NCI-H446 treated with DMSO at 0.1 percent for 48 hours (cell line): ENCODE measurements at regions not wholly inside any gene's neighbourhood (a gene's known extent, or its start where the extent isn't known, plus 50 kb on each side); places are given as distances from the start of the nearest gene placed in this dataset.

ENCODE experiments used
- DNase-seq: peaks from one replicate; lab custom pipeline; 2025; lab: John Stamatoyannopoulos, UW

DNA sequence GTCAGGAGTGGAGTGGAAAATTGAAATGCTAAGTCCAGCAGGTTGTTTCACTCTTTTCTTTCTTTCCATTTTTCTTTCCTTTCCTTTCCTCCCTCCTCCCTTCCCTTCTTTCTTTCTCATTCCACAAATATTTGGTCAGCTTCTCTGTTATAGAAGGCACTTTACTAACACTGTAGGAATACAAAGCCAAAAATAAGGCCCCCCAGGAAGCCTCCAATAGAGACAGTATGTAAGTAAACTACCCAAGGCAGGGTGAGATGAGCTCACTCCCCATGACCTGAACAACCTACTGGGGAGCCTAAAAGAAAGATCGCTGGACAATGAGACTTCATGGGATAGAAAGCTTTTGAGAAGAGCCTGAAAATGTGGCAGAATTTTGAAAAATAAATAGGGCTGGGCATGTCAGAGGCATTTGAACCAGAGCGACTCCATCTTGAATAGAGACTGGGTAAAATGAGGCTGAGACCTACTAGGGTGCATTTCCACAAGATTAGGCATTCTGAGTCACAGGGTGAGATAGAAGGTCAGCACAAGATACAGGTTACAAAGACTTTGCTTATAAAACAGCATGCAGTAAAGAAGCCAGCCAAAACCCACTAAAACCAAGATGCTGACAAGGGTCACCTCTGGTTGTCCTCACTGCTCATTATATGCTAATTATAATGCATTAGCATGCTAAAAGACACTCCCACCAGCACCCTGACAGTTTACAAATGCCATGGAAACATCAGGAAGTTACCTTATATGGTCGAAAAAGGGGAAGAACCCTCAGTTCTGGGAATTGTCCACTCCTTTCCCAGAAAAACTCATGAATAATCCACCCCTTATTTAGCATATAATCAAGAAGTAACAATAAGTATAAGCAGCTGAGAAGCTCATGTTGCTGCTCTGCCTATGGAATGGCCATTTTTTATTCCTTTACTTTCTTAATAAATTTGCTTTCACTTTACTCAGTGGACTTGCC is 158.9 kb upstream of the EGFLAM start:
- DNase-seq = no peak

- DNase-seq = no peak
Observed at GRCh38 chr5:38094889-38095288, 163.5 kb upstream of the EGFLAM start.

- no peak for DNase-seq
Observed at GRCh38 chr5:38093855-38094254, 164.5 kb upstream of the EGFLAM start.

DNA sequence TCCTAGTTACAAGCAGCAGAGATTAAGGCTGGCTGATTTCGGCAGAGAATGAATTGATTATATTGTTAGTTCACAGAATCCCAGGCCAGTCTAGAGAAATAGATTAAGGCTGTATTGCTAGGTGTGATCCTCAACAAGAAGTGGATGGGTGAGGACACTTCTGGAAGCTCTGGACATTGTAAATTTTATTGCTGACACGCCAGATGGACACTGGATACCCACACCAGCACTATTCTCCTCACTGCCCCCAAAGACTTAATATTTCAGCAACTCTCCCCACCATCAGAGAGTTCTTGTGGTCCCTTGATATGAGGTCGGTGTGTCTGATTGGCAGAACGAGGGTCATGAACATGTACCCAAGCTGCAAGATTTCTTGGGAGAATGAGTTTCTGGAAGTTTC is 171.6 kb upstream of the EGFLAM start:
- DNase-seq = no peak

DNA sequence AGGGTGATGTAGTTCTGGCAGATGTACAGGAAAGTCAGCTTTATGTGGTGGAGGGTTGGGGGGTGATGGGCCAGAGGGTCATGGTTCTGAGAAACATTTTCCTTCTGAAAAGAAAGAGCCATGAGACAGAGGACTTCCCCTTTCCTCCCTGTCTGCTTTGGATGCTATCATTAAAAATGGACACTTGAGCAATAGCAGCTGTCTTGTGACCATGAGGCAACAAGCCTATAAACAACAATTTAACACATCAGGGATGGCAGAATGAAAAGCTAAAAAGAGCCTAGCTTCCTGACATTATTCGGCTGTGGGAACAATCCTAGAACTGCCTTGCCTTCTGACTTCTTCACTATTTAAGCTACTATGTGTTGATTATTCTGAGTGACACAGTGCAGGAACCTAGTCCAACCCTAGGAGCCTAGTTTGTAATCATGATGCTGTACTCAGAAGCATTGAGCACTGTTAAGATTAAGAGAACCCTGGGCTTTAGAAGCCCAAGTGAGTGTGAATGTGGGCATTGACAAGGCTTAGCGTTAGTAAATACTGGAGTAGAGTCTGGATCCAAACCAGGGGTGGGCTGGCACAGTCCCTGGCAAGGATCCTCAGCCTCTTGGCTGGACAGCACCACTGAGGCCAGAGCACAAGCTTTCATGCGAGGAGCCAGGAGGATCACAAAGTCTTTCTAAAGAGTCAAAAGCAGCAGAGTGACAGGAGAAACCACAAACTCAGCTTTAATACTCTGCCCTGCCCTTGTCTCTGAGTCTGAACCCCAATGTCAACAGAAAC is 178.5 kb upstream of the EGFLAM start:
- no peak for DNase-seq

- DNase-seq = no peak
Observed at GRCh38 chr5:38078161-38078560, 180.2 kb upstream of the EGFLAM start.

DNA sequence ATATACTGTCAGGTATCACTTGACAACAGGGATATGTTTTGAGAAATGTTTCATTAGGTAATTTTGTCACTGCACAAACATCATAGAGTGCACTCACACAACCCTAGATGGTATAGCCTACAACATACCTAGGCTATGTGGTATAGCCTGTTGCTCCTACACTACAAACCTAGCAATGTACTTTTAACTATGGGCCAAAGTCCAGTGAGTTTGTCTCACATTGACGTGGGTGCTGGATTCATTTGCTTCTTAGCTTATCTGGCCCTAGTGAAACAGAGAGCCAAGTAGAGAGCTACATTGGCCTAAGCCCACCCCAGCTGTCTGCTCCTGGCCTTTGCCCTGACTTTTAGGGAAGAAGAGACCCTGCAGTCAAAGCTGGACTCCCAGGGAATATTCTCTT is 180.7 kb upstream of the EGFLAM start:
- no peak for DNase-seq

- DNase-seq = peak; percentile 79
Observed at GRCh38 chr5:38071831-38072694, 186.3 kb upstream of the EGFLAM start.

DNA sequence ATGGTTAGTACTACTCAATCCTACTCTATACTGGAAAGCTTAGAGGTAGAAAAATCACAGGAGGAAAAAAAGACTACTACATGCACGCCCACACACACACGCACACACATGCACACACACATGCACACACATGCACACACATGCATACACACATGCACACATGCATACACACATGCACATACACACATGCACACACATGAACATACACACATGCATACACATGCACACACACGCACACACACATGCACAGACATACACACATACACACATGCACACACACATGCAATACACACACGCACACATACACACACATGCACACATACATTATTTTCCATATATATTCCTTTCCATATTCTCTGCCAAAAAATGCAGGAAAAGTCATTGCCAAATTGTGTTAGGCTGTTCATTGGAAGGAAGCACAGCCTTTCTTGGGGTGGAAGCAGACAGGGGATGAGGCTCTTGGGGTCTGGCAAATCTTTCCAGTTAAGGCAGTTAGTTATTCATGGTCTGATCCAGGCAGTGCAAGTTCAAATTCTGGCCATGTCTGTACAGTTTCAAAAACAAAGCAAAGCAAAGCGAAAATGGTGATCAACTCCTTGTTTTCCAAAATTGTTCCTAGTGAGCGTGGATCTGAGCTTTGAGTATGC is 187.9 kb upstream of the EGFLAM start:
- no peak for DNase-seq

DNA sequence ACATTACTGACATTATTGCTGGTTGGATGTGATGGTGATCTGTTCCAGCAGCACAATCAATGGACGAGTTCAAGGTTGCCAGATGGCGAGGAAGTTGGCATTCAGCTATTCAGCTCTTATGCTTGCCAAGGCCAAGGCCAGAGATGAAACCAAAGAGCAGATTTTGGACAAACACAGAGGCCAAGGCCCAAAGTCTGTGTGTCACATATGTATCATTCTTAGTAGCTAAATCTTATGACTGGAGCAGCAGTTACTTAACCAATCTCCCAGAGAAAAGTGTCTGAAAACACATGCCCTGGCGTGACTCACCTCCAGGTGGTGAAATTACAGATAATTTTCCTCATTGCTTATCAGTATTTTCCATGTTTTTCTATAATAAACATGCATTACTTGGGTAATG is 189.0 kb upstream of the EGFLAM start:
- DNase-seq = peak; percentile 97

- no peak for DNase-seq
Observed at GRCh38 chr5:38060354-38060753, 198.0 kb upstream of the EGFLAM start.

DNA sequence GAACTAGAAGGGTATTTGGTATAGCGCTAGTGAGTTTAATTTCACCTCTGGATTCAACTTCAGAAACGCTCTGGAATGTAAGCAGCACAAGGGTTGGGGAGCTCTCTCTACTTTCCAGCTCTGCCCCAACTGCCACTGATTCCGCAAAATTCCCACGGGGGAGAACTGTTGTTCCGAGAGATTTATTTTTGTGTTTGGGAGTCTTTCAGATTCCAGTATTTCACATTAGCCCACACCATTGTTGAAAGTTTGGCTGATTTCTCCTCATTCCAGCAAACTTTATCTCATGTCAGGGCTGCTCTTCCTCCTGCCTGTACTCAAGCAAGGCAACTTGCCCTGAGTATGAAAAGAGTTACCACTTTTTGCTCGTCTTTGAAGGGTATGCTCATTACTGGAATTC is 198.5 kb upstream of the EGFLAM start:
- DNase-seq = no peak

DNA sequence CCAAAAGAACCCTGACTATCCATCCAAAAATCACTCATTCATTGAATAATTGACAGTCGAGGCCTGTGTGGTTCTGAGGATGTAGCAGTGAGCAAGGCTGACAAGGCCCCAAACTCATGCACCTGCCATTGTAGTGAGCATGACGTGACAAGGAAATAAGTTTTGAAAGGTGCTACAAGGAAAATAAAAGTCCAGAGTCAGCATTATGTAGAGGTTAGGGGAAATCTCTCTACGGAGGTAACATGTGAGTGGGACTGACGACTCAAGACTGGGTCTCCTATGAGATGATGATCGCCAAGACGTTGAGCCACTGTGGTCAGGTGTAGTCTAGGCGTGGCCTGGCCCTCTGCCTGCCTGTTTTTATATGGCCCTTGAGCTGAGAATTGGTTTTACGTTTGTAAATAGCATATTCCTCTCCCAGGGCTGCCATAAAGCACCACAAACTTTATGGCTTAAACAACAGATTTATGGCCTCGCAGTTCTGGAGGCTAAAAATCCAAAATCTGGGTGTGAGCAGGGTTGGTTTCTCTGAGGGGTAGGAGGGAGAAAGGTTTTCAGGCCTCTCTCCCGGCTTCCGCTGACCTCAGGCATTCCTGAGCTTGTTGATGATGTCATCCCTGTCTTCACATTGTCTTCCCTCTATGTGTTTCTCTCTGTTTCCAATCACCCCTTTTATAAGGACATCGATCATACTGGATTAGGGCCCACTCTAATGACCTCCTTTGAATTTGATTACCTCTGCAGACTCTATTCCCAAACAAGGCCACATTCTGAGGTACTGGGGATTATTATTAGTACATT is 206.4 kb upstream of the EGFLAM start:
- no peak for DNase-seq

GRCh38 chr5:38048400-38048799 is 208.6 kb upstream of the GDNF start:
- no peak for DNase-seq

- no peak for DNase-seq
Observed at GRCh38 chr5:38046103-38046502, 206.3 kb upstream of the GDNF start.

DNA sequence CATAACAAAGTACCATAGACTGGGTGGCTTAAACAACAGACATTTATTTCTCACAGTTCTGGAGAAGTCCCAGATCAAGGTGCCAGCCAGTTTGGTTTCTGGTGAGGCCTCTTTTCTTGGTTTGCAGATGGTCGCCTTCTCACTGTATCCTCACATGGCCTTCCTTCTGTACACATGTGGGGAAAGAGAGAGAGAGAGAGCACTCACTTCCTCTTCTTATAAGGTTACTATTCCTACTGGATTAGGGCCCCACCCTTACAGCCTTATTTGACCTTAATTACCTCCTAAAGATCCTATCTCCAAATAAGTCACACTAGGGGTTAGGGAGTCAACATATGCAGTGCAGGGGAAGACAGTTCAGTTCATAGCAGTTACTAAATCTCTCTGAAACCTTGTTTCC is 205.6 kb upstream of the GDNF start:
- DNase-seq = no peak

GRCh38 chr5:38039826-38040225 is 200.0 kb upstream of the GDNF start:
- no peak for DNase-seq

DNA sequence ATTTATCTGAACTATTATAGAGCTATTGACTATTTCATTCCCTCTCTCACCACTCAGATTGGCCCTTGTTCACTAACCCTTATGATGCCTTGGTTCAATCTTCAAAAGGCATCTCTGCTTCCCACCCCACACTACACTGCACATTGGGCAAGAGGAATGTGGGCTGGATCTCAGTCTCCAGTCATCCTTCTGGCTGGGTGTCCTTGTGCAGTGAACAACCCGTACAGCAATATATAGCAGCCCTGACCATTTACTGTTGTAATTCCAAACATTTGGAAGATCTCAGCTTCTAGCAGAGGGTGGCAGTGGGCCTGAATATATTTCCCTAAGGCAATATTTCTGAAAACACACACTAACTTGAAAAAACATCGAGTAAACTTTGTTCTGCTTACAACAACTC is 199.2 kb upstream of the GDNF start:
- DNase-seq = no peak

DNA sequence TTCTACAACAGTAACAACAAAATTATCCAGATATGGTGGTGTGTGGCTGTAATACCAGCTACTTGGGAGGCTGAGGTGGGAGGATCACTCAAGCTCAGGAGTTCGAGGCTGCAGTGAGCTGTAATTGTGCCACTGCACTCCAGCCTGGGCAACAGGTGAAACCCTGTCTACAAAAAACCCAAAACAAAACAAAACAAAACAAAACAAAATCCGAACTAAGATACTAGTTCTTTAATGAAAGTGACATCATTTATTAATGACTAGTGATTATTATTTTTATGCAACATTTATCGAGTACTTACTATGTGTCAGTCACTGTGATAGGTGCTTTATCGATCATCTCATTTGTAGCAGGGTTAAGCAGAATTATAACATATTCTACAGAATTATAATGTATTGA is 196.9 kb upstream of the GDNF start:
- no peak for DNase-seq

DNA sequence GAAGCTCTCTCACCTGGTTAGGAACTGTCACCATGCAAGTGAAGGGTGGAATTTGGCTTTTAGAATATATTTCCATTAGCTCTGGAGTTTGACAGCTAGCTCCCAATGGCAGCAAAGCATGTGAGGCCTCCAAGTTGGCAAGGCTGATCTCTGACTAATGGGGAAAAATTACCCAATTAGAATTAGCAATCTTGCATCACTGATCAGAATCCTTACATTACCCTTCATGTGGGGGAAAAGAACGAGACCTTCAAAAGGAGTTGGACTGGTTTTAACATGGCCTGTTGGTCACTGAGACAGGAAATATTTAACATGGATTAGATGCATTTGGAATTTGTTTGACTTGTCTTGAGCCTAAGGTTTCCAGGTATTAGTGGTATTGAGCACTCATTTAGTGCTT is 192.3 kb upstream of the GDNF start:
- DNase-seq = peak; percentile 29

DNA sequence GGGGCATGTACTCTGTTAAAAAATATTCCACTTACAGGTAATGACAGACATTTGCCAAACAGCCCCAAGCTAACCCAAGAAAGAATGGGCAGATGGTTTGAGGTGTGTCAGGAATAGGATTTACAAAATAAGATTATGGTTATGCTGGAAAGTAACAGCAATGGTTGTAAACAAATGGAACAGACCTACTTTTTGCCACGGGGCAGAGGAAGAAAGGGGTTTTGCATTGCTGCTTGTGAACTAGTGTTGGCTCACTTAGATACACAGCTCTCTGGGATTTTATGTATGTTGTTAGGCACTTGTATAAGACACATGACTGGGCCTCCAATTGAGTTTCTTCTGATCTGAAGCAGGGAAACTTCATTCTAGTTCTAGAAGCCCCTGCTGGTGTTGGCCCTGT is 191.5 kb upstream of the GDNF start:
- no peak for DNase-seq
